ENCODE measurements at regions not wholly inside any gene's neighbourhood (a gene's known extent, or its start where the extent isn't known, plus 50 kb on each side); places are given as distances from the start of the nearest gene placed in this dataset.

DNA sequence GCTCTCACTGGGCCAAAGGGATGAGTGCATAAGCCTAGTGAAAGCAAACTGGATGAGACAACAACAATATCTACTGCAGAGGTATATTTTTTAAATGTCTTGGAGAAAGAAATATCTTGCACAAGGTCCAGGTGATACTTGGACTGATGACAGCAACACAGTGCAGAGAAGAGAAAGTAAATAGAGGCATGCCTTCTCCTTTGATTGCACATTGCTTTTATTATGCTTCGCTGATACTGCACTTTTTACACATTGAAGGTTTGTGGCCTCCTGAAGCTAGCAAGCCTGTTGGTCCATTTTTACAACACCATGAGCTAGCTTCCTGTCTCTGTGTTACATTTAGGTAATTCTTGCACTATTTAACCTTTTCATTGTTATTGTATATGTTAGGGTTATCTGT lies 189.0 kb upstream of the NDST3 start:
- in situ Hi-C loops (cut with HindIII; ENCODE audit: low sequenced_read_pairs) = no loop called here
- TF ChIP-seq, protein P1, sequence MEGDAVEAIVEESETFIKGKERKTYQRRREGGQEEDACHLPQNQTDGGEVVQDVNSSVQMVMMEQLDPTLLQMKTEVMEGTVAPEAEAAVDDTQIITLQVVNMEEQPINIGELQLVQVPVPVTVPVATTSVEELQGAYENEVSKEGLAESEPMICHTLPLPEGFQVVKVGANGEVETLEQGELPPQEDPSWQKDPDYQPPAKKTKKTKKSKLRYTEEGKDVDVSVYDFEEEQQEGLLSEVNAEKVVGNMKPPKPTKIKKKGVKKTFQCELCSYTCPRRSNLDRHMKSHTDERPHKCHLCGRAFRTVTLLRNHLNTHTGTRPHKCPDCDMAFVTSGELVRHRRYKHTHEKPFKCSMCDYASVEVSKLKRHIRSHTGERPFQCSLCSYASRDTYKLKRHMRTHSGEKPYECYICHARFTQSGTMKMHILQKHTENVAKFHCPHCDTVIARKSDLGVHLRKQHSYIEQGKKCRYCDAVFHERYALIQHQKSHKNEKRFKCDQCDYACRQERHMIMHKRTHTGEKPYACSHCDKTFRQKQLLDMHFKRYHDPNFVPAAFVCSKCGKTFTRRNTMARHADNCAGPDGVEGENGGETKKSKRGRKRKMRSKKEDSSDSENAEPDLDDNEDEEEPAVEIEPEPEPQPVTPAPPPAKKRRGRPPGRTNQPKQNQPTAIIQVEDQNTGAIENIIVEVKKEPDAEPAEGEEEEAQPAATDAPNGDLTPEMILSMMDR (IDR thresholded peaks at IDR 0.05; ENCODE audit: low read depth, low read length, missing control alignments) = no peak
- no peak for DNase-seq (ENCODE audit: low read depth)
- H3K4me3 ChIP-seq (ENCODE audit: low read depth, low read length) = no peak overlapping the region

- no peak overlapping the region for H3K4me3 ChIP-seq (ENCODE audit: low read depth, low read length)
- in situ Hi-C loops (cut with HindIII; ENCODE audit: low sequenced_read_pairs) = no loop called here
- TF ChIP-seq, protein P1 (IDR thresholded peaks at IDR 0.05; ENCODE audit: low read depth, low read length, missing control alignments) = no peak
- no peak for DNase-seq (ENCODE audit: low read depth)
Measured at GRCh38 chr4:117847849-117848248, 186.4 kb upstream of the NDST3 start.

- no peak for DNase-seq (ENCODE audit: low read depth)
- in situ Hi-C loops (cut with HindIII; ENCODE audit: low sequenced_read_pairs) = no loop called here
- TF ChIP-seq, protein P1 (IDR thresholded peaks at IDR 0.05; ENCODE audit: low read depth, low read length, missing control alignments) = no peak
- H3K4me3 ChIP-seq (ENCODE audit: low read depth, low read length) = no peak overlapping the region
Measured at GRCh38 chr4:117868201-117868600, 166.1 kb upstream of the NDST3 start.

GRCh38 chr4:117873779-117874178 lies 160.5 kb upstream of the NDST3 start:
- no peak for DNase-seq (ENCODE audit: low read depth)
- in situ Hi-C loops (cut with HindIII; ENCODE audit: low sequenced_read_pairs) = no loop called here
- TF ChIP-seq, protein P1 (IDR thresholded peaks at IDR 0.05; ENCODE audit: low read depth, low read length, missing control alignments) = no peak
- no peak overlapping the region for H3K4me3 ChIP-seq (ENCODE audit: low read depth, low read length)

DNA sequence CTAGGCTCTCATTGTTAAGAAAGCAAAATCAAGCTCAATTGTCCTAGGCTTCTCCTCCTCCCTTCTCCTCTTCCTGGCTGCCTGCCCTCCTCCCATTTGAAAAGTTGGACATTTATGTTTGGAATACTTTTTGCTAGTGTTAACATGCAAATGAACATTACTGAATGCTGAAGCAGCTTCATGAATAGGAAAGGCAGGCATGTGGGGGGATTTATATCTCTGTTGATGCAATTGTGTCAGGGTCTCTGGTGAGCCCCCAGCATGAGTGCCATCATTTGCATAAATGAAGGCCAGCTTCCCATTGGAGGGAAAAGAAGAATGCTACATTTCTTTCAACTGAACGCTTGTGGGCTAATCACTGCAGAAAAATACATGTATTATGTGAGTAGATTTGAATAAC lies 160.1 kb upstream of the NDST3 start:
- H3K4me3 ChIP-seq (ENCODE audit: low read depth, low read length) = no peak overlapping the region
- TF ChIP-seq, protein P1 (IDR thresholded peaks at IDR 0.05; ENCODE audit: low read depth, low read length, missing control alignments) = no peak
- DNase-seq (ENCODE audit: low read depth) = no peak
- in situ Hi-C loops (cut with HindIII; ENCODE audit: low sequenced_read_pairs) = no loop called here

DNA sequence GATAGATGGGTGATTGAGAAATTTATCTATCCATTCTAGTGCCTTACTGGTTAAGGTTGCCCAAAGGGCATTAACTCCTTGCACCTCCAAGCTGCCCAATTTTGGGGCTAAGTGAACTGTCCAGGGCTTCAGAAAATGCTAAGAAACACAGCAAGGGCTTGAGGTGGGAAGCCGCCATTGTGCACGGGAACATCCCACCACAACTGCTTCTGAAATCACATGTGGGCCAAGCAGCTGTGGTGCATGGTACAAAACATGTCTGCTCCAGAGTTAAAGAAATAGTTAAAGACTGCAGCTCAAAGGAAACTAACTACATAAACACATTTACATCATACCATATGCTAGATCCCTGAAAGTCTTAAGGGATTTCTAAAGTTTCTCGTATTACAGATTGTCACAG lies 144.3 kb upstream of the NDST3 start:
- in situ Hi-C loops (cut with HindIII; ENCODE audit: low sequenced_read_pairs) = no loop called here
- no peak for DNase-seq (ENCODE audit: low read depth)
- TF ChIP-seq, protein P1 (IDR thresholded peaks at IDR 0.05; ENCODE audit: low read depth, low read length, missing control alignments) = no peak
- no peak overlapping the region for H3K4me3 ChIP-seq (ENCODE audit: low read depth, low read length)

GRCh38 chr4:117893207-117893606 lies 141.1 kb upstream of the NDST3 start:
- TF ChIP-seq, protein P1 (IDR thresholded peaks at IDR 0.05; ENCODE audit: low read depth, low read length, missing control alignments) = no peak
- no peak overlapping the region for H3K4me3 ChIP-seq (ENCODE audit: low read depth, low read length)
- in situ Hi-C loops (cut with HindIII; ENCODE audit: low sequenced_read_pairs) = no loop called here
- DNase-seq (ENCODE audit: low read depth) = no peak

Measured in astrocyte of the cerebellum (primary cell).